Tibial nerve (tissue), 4 donors: ENCODE measurements at regions not wholly inside any gene's neighbourhood (a gene's known extent, or its start where the extent isn't known, plus 50 kb on each side); places are given as distances from the start of the nearest gene placed in this dataset.

Source experiments
- DNase-seq, 2 donors: peaks; one replicate each; pipeline ENCODE4 v3.0.0-alpha.2; 2019; ENCODE audit warnings: low spot score in 2 of 2
- H3K27ac ChIP-seq, 4 donors: fragments of 200-600 bp; sonication (generic) in 3 of 4; one replicate each; pipeline ENCODE4 v1.5.1; 2017 to 2019; ENCODE audit warnings: mild to moderate bottlenecking in 1 of 4
- H3K27me3 ChIP-seq, 2 donors: fragments of 200-600 bp; sonication (generic) in 1 of 2; one replicate each; pipeline versions ENCODE4 v1.5.1 to v1.6.0; 2017 to 2019
- H3K36me3 ChIP-seq, 3 donors: fragments of 200-600 bp; sonication (generic); one replicate each; pipeline ENCODE4 v1.5.1; 2018 to 2019
- H3K4me1 ChIP-seq, 4 donors: fragments of 200-600 bp; sonication (generic) in 3 of 4; one replicate each; pipeline ENCODE4 v1.5.1; 2017 to 2019
- H3K4me3 ChIP-seq, 4 donors: fragments of 200-600 bp; sonication (generic) in 3 of 4; one replicate each; pipeline ENCODE4 v1.5.1; 2017 to 2019; ENCODE audit warnings: mild to moderate bottlenecking in 1 of 4, moderate library complexity in 1 of 4
- H3K9me3 ChIP-seq, 4 donors: fragments of 200-600 bp; sonication (generic) in 3 of 4; one replicate each; pipeline ENCODE4 v1.5.1; 2017 to 2019
- EP300 ChIP-seq, 2 donors: sonication (generic); formaldehyde crosslinking; IDR thresholded peaks; one replicate each; pipeline ENCODE4 v1.6.1; 2017; ENCODE audit warnings: antibody characterized with exemption in 2 of 2, mild to moderate bottlenecking in 1 of 2
- POLR2A ChIP-seq, 2 donors: fragments of 450-650 bp; IDR thresholded peaks; one replicate each; pipeline ENCODE4 v1.6.1; 2017; ENCODE audit warnings: antibody characterized with exemption in 2 of 2, mild to moderate bottlenecking in 2 of 2, moderate library complexity in 2 of 2
- WGBS, 2 donors: methylation state at CpG; one replicate each; pipeline ENCODE4 v1.1.5; 2018; 5-methylcytosine and 5-hydroxymethylcytosine counted together
- TF ChIP-seq, protein P1 (sequence below), 5 experiments: fragments of 200-600 bp in 3 of 5; fragments of 450-650 bp in 2 of 5; sonication (generic) in 3 of 5; IDR thresholded peaks; one replicate each; pipeline ENCODE4 v1.5.1; 2016 to 2019; ENCODE audit warnings: antibody characterized with exemption in 5 of 5, mild to moderate bottlenecking in 3 of 5, moderate library complexity in 2 of 5

DNA sequence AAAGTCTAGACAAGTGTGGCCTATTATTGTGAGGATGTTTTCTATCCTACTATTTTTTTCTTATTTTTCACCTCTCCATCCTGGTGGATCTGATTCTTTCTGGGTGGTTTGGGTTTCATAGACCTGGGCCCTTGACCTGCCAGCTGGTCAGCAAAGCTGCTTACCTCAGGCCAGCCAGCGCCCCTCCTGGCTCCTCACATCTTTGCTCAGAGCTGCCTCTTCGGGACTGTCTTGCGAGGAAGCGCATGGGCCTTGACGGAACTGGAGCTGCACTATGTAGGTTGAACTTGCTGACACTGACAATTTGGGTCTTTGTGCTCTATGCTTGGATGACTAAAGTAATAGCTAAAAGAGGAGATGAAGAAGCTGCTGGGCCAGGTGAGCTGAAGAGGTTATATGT, 138.5 kb upstream of the SYT6 start:
- Histone ChIP-seq H3K36me3 (no peaks in the 10 kb centered on the region), H3K9me3 (no peaks in the 10 kb centered on the region), H3K4me3 (no peak overlapping the region), H3K4me1 (no peaks in the 10 kb centered on the region), H3K27ac (no peak overlapping the region), H3K27me3 (no peaks in the 10 kb centered on the region)
- 94 to 98% methylated on average over 5 of the region's 5 CpGs for WGBS, 2 donors
- TF ChIP-seq EP300 (IDR thresholded peaks at IDR 0.05), result no peak
- TF ChIP-seq, protein P1, sequence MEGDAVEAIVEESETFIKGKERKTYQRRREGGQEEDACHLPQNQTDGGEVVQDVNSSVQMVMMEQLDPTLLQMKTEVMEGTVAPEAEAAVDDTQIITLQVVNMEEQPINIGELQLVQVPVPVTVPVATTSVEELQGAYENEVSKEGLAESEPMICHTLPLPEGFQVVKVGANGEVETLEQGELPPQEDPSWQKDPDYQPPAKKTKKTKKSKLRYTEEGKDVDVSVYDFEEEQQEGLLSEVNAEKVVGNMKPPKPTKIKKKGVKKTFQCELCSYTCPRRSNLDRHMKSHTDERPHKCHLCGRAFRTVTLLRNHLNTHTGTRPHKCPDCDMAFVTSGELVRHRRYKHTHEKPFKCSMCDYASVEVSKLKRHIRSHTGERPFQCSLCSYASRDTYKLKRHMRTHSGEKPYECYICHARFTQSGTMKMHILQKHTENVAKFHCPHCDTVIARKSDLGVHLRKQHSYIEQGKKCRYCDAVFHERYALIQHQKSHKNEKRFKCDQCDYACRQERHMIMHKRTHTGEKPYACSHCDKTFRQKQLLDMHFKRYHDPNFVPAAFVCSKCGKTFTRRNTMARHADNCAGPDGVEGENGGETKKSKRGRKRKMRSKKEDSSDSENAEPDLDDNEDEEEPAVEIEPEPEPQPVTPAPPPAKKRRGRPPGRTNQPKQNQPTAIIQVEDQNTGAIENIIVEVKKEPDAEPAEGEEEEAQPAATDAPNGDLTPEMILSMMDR (IDR thresholded peaks at IDR 0.05), result no peak
- TF ChIP-seq POLR2A (IDR thresholded peaks at IDR 0.05), result no peak
- DNase-seq, result no peak

- Histone ChIP-seq H3K4me3 (no peak overlapping the region), H3K36me3 (no peaks in the 10 kb centered on the region), H3K27me3 (no peaks in the 10 kb centered on the region), H3K4me1 (no peaks in the 10 kb centered on the region), H3K9me3 (no peaks in the 10 kb centered on the region), H3K27ac (no peak overlapping the region)
- no peak for TF ChIP-seq POLR2A (IDR thresholded peaks at IDR 0.05)
- TF ChIP-seq EP300 (IDR thresholded peaks at IDR 0.05), result no peak
- TF ChIP-seq, protein P1 (IDR thresholded peaks at IDR 0.05), result no peak
- DNase-seq, result no peak
- 64 to 78% methylated on average over 2 of the region's 2 CpGs for WGBS, 2 donors
Observed at GRCh38 chr1:114290776-114291175, 137.1 kb upstream of the SYT6 start.

DNA sequence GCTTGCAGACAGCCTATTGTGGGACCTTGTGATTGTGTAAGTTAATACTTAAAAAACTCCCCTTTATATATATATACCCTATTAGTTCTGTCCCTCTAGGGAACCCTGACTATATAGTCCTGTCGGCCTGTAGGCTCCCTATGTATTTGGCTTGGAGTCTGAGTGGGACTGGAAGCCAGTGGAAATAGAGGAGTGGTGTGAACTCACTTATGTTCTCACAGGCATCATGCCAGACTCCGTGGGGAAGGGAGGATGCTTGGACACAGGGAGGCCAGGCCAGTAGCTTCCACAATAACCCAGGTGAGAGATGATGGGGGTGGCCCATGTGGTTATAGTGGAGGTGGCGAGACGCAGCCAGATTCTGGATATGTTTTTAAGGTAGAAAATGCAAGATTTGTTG, 136.7 kb upstream of the SYT6 start:
- H3K27ac ChIP-seq, result no peak overlapping the region
- H3K4me3 ChIP-seq, result no peak overlapping the region
- H3K36me3 ChIP-seq, result no peaks in the 10 kb centered on the region
- no peak for DNase-seq
- no peaks in the 10 kb centered on the region for H3K27me3 ChIP-seq
- TF ChIP-seq POLR2A (IDR thresholded peaks at IDR 0.05), result no peak
- TF ChIP-seq EP300 (IDR thresholded peaks at IDR 0.05), result no peak
- TF ChIP-seq, protein P1 (IDR thresholded peaks at IDR 0.05), result no peak
- H3K4me1 ChIP-seq, result no peaks in the 10 kb centered on the region
- no peaks in the 10 kb centered on the region for H3K9me3 ChIP-seq
- 71 to 75% methylated on average over 4 of the region's 4 CpGs for WGBS, 2 donors

GRCh38 chr1:114289824-114290223, 136.2 kb upstream of the SYT6 start:
- 71 to 74% methylated on average over 8 of the region's 8 CpGs for WGBS, 2 donors
- TF ChIP-seq, protein P1 (IDR thresholded peaks at IDR 0.05), result no peak
- TF ChIP-seq EP300 (IDR thresholded peaks at IDR 0.05) (no peak), POLR2A (IDR thresholded peaks at IDR 0.05) (no peak)
- H3K27me3 ChIP-seq, result no peaks in the 10 kb centered on the region

GRCh38 chr1:114289306-114289705, 135.6 kb upstream of the SYT6 start:
- TF ChIP-seq, protein P1 (IDR thresholded peaks at IDR 0.05), result no peak
- TF ChIP-seq EP300 (IDR thresholded peaks at IDR 0.05), result no peak
- no peak for TF ChIP-seq POLR2A (IDR thresholded peaks at IDR 0.05)
- H3K9me3 ChIP-seq, result no peaks in the 10 kb centered on the region
- no peak overlapping the region for H3K27ac ChIP-seq
- no peak for DNase-seq
- no peaks in the 10 kb centered on the region for H3K4me1 ChIP-seq
- H3K4me3 ChIP-seq, result no peak overlapping the region
- no peaks in the 10 kb centered on the region for H3K36me3 ChIP-seq
- 76 to 80% methylated on average over 9 of the region's 9 CpGs for WGBS, 2 donors
- no peaks in the 10 kb centered on the region for H3K27me3 ChIP-seq

More at GRCh38 chr1:114289824-114290223, 136.2 kb upstream of the SYT6 start:
- no peak overlapping the region for H3K27ac ChIP-seq
- H3K4me3 ChIP-seq, result no peak overlapping the region
- H3K9me3 ChIP-seq, result no peaks in the 10 kb centered on the region
- H3K4me1 ChIP-seq, result no peaks in the 10 kb centered on the region
- no peaks in the 10 kb centered on the region for H3K36me3 ChIP-seq
- no peak for DNase-seq
